ENCODE measurements at regions not wholly inside any gene's neighbourhood (a gene's known extent, or its start where the extent isn't known, plus 50 kb on each side); places are given as distances from the start of the nearest gene placed in this dataset.

GRCh38 chr20:54292185-54292584 lies 84.3 kb downstream of the PFDN4 start:
- no peak for DNase-seq
- Histone ChIP-seq H3K9ac (no peak overlapping the region), H2AFZ (ENCODE audit: low read depth) (no peak overlapping the region), H3F3A (replicated peaks; ENCODE audit: insufficient read depth) (peaks cover 20% of the 10 kb centered on the region), H3K9me2 (no peaks in the 10 kb centered on the region), H3K36me3 (replicated peaks in 1 of 2; ENCODE audit: control insufficient read depth in 1 of 2, insufficient read depth in 2 of 2, low read length in 1 of 2) (no peaks in the 10 kb centered on the region), H3K4me2 (peak overlapping the region; percentile 48; the same call in 1 of the 2 replicates), H3K4me3 (ENCODE audit: low read depth in 2 of 2, low read length in 1 of 2) (no peak overlapping the region), H3K27ac (ENCODE audit: low read depth in 2 of 2, low read length in 1 of 2) (no peak overlapping the region), H3K27me3 (ENCODE audit: insufficient read depth) (no peaks in the 10 kb centered on the region), H3K4me1 (ENCODE audit: control insufficient read depth in 1 of 2, insufficient read depth in 2 of 2, low read depth in 1 of 2, low read length in 1 of 2) (0 out of 4 replicates have a peak, but pooled peaks cover 0 to 9% of the 10 kb centered on the region in 2 experiments), H3K79me2 (ENCODE audit: insufficient read depth) (no peaks in the 10 kb centered on the region), H4K20me1 (ENCODE audit: insufficient read depth) (no peaks in the 10 kb centered on the region), H3K9me3 (no peaks in the 10 kb centered on the region)
- TF ChIP-seq TEAD4 (IDR thresholded peaks at IDR 0.05; ENCODE audit: borderline replicate concordance, insufficient read depth) (no peak), TCF12 (IDR thresholded peaks at IDR 0.05) (no peak), RCOR1 (IDR thresholded peaks at IDR 0.05; ENCODE audit: low read length) (no peak), TAF1 (IDR thresholded peaks at IDR 0.05; ENCODE audit: borderline replicate concordance, low read depth, low read length) (no peak), EP300 (IDR thresholded peaks at IDR 0.05; ENCODE audit: borderline replicate concordance in 1 of 2, low read depth in 1 of 2, low read length in 1 of 2) (no peak), POLR2AphosphoS5 (IDR thresholded peaks at IDR 0.05; ENCODE audit: low read depth, low read length) (no peak), EZH2phosphoT487 (IDR thresholded peaks at IDR 0.05; ENCODE audit: borderline replicate concordance, low read depth) (no peak), ELF1 (IDR thresholded peaks at IDR 0.05) (no peak), RAD21 (IDR thresholded peaks at IDR 0.05; ENCODE audit: low read length) (no peak), FOXJ3 (CRISPR knock-in tag; IDR thresholded peaks at IDR 0.05) (no peak), CTCF (IDR thresholded peaks at IDR 0.05) (no peak), FOSL2 (IDR thresholded peaks at IDR 0.05; ENCODE audit: borderline replicate concordance, low read depth) (no peak), CHD2 (IDR thresholded peaks at IDR 0.05; ENCODE audit: low read length, partially characterized antibody) (no peak), SIN3A (IDR thresholded peaks at IDR 0.05; ENCODE audit: borderline replicate concordance, low read depth, low read length) (no peak)
- TF ChIP-seq, protein P1, sequence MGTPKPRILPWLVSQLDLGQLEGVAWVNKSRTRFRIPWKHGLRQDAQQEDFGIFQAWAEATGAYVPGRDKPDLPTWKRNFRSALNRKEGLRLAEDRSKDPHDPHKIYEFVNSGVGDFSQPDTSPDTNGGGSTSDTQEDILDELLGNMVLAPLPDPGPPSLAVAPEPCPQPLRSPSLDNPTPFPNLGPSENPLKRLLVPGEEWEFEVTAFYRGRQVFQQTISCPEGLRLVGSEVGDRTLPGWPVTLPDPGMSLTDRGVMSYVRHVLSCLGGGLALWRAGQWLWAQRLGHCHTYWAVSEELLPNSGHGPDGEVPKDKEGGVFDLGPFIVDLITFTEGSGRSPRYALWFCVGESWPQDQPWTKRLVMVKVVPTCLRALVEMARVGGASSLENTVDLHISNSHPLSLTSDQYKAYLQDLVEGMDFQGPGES (IDR thresholded peaks at IDR 0.05; ENCODE audit: low read depth, low read length): no peak
- TF ChIP-seq, protein P2, sequence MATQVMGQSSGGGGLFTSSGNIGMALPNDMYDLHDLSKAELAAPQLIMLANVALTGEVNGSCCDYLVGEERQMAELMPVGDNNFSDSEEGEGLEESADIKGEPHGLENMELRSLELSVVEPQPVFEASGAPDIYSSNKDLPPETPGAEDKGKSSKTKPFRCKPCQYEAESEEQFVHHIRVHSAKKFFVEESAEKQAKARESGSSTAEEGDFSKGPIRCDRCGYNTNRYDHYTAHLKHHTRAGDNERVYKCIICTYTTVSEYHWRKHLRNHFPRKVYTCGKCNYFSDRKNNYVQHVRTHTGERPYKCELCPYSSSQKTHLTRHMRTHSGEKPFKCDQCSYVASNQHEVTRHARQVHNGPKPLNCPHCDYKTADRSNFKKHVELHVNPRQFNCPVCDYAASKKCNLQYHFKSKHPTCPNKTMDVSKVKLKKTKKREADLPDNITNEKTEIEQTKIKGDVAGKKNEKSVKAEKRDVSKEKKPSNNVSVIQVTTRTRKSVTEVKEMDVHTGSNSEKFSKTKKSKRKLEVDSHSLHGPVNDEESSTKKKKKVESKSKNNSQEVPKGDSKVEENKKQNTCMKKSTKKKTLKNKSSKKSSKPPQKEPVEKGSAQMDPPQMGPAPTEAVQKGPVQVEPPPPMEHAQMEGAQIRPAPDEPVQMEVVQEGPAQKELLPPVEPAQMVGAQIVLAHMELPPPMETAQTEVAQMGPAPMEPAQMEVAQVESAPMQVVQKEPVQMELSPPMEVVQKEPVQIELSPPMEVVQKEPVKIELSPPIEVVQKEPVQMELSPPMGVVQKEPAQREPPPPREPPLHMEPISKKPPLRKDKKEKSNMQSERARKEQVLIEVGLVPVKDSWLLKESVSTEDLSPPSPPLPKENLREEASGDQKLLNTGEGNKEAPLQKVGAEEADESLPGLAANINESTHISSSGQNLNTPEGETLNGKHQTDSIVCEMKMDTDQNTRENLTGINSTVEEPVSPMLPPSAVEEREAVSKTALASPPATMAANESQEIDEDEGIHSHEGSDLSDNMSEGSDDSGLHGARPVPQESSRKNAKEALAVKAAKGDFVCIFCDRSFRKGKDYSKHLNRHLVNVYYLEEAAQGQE (IDR thresholded peaks at IDR 0.05; ENCODE audit: low read depth, low read length): no peak
- TF ChIP-seq, protein P3, sequence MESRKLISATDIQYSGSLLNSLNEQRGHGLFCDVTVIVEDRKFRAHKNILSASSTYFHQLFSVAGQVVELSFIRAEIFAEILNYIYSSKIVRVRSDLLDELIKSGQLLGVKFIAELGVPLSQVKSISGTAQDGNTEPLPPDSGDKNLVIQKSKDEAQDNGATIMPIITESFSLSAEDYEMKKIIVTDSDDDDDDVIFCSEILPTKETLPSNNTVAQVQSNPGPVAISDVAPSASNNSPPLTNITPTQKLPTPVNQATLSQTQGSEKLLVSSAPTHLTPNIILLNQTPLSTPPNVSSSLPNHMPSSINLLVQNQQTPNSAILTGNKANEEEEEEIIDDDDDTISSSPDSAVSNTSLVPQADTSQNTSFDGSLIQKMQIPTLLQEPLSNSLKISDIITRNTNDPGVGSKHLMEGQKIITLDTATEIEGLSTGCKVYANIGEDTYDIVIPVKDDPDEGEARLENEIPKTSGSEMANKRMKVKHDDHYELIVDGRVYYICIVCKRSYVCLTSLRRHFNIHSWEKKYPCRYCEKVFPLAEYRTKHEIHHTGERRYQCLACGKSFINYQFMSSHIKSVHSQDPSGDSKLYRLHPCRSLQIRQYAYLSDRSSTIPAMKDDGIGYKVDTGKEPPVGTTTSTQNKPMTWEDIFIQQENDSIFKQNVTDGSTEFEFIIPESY (IDR thresholded peaks at IDR 0.05; ENCODE audit: borderline replicate concordance, low read depth): no peak
- TF ChIP-seq, protein P4, sequence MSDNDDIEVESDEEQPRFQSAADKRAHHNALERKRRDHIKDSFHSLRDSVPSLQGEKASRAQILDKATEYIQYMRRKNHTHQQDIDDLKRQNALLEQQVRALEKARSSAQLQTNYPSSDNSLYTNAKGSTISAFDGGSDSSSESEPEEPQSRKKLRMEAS (IDR thresholded peaks at IDR 0.05; ENCODE audit: low read depth): no peak
- ChIA-PET CTCF (interaction anchor here (0.9 kb wide), 1 partner anchor 37 kb away, joined by 3 read pairs; no protein-coding TSS in a partner anchor), POLR2A (no interaction called here)
- 27% methylated on average over 3 of the region's 3 CpGs for WGBS (ENCODE audit: low lambda C conversion rate)

Measured in SK-N-SH (cell line).